ENCODE measurements at regions not wholly inside any gene's neighbourhood (a gene's known extent, or its start where the extent isn't known, plus 50 kb on each side); places are given as distances from the start of the nearest gene placed in this dataset.

GRCh38 chr12:97745406-97746101 lies 282.9 kb downstream of the RMST start:
- POLR2A ChIA-PET, result no interaction called here
- no peak for DNase-seq
- H3K4me1 Mint-ChIP-seq, result no peaks in the 10 kb centered on the region
- H3K27me3 Mint-ChIP-seq, result peaks cover 0 to 6% (median 0%) of the 10 kb centered on the region in 5 donors
- H3K27ac Mint-ChIP-seq, result no peak overlapping the region
- peaks cover 0 to 16% (median 0%) of the 10 kb centered on the region in 9 donors for H3K9me3 Mint-ChIP-seq
- H3K36me3 Mint-ChIP-seq, result no peaks in the 10 kb centered on the region
- no peak overlapping the region for H3K4me3 Mint-ChIP-seq
- ATAC-seq, result no peak

GRCh38 chr12:97748298-97748697 lies 285.7 kb downstream of the RMST start:
- POLR2A ChIA-PET, result no interaction called here
- DNase-seq (no peak), ATAC-seq (no peak)
- Mint-ChIP-seq H3K9me3 (peaks cover 0 to 16% (median 0%) of the 10 kb centered on the region in 9 donors), H3K4me1 (no peaks in the 10 kb centered on the region), H3K36me3 (no peaks in the 10 kb centered on the region), H3K27me3 (peaks cover 0 to 6% (median 0%) of the 10 kb centered on the region in 5 donors), H3K27ac (no peak overlapping the region), H3K4me3 (no peak overlapping the region)

DNA sequence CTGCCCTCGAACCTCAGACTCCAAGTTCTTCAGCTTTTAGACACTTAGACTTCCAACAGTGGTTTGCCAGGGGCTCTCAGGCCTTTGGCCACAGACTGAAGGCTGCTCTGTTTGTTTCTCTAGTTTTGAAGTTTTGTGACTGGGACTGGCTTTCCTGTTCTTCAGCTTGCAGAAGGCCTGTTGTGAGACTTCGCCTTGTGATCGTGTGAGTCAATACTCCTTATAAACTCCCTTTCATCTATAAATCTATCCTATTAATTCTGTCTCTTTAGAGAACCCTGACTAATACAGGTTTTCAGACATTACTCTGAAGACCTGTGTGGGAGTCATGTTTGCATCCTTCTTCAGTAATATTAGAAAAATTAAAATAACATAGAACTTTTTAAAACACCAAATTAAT lies 289.1 kb downstream of the RMST start:
- POLR2A ChIA-PET, result no interaction called here
- no peak overlapping the region for H3K27ac Mint-ChIP-seq
- ATAC-seq, result no peak
- peaks cover 0 to 11% (median 0%) of the 10 kb centered on the region in 9 donors for H3K9me3 Mint-ChIP-seq
- peaks cover 0 to 6% (median 0%) of the 10 kb centered on the region in 5 donors for H3K27me3 Mint-ChIP-seq
- H3K4me1 Mint-ChIP-seq, result no peaks in the 10 kb centered on the region
- DNase-seq, result no peak
- no peak overlapping the region for H3K4me3 Mint-ChIP-seq
- no peaks in the 10 kb centered on the region for H3K36me3 Mint-ChIP-seq

DNA sequence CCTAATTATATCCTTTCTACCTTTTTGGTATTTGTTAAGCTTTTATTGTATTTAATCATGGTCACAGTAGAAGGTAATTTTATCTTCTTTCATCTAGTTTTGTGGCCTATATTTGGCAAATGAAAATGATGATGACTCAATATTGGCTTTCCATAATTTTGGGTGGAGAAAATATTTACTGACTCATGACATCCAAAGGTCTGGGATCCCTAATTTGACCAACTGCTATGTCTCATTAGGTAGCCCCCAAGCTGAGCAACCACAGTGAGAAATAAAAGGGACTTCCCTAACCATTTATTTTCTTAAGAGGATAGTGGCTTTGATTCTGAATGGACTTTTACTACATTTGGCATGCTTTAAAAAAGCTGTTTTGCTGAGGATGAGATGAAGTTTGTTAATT lies 289.5 kb downstream of the RMST start:
- H3K4me3 Mint-ChIP-seq, result no peak overlapping the region
- POLR2A ChIA-PET, result no interaction called here
- H3K27ac Mint-ChIP-seq, result no peak overlapping the region
- no peaks in the 10 kb centered on the region for H3K36me3 Mint-ChIP-seq
- H3K9me3 Mint-ChIP-seq, result peaks cover 0 to 11% (median 0%) of the 10 kb centered on the region in 9 donors
- H3K4me1 Mint-ChIP-seq, result no peaks in the 10 kb centered on the region
- peaks cover 0 to 6% (median 0%) of the 10 kb centered on the region in 5 donors for H3K27me3 Mint-ChIP-seq
- ATAC-seq, result no peak
- no peak for DNase-seq

DNA sequence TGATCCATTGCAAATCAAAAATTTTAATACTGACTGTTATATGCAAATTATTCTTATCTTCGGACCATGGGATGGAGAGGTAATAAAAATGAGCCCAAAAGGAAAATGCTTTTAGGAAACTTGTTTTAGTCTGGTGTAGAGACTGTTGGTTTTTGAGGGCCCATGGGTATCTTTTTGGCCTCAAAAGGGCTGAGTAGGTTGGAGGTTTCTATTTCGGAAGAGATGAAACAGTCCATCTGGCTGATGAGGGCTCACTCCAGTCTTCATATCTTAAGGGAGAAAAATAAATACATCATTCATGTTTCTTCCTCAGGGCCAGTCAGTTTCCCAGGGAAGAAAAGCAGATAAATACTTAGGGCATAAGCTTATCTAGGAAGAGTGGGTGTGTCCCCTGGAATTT lies 290.7 kb downstream of the RMST start:
- ATAC-seq (no peak), DNase-seq (no peak)
- peaks cover 0 to 13% (median 0%) of the 10 kb centered on the region in 9 donors for H3K9me3 Mint-ChIP-seq
- H3K27me3 Mint-ChIP-seq, result no peaks in the 10 kb centered on the region
- no peaks in the 10 kb centered on the region for H3K36me3 Mint-ChIP-seq
- H3K4me3 Mint-ChIP-seq, result no peak overlapping the region
- no peaks in the 10 kb centered on the region for H3K4me1 Mint-ChIP-seq
- H3K27ac Mint-ChIP-seq, result no peak overlapping the region
- POLR2A ChIA-PET, result no interaction called here

DNA sequence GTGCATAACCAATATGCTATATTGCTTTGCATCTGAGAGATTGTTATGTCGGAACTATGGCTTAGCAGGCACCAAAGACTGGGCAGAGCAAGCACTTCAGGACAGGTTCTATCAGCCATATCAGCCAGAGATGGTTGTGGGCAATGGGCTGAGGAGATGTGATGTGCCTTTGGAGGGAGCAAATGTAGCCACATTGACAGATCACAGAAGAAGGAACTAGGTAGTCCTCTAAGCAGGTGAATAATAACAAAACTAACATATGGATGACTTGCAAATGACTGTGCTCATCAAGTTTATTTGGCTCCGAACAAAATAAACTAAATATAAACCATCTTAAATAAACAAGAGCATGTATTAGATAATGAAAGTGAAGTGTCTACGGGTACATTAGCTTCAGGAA lies 291.7 kb downstream of the RMST start:
- no peaks in the 10 kb centered on the region for H3K4me1 Mint-ChIP-seq
- no peaks in the 10 kb centered on the region for H3K27me3 Mint-ChIP-seq
- POLR2A ChIA-PET, result no interaction called here
- no peak overlapping the region for H3K27ac Mint-ChIP-seq
- H3K36me3 Mint-ChIP-seq, result no peaks in the 10 kb centered on the region
- ATAC-seq (no peak), DNase-seq (no peak)
- peaks cover 0 to 13% (median 0%) of the 10 kb centered on the region in 9 donors for H3K9me3 Mint-ChIP-seq
- no peak overlapping the region for H3K4me3 Mint-ChIP-seq

DNA sequence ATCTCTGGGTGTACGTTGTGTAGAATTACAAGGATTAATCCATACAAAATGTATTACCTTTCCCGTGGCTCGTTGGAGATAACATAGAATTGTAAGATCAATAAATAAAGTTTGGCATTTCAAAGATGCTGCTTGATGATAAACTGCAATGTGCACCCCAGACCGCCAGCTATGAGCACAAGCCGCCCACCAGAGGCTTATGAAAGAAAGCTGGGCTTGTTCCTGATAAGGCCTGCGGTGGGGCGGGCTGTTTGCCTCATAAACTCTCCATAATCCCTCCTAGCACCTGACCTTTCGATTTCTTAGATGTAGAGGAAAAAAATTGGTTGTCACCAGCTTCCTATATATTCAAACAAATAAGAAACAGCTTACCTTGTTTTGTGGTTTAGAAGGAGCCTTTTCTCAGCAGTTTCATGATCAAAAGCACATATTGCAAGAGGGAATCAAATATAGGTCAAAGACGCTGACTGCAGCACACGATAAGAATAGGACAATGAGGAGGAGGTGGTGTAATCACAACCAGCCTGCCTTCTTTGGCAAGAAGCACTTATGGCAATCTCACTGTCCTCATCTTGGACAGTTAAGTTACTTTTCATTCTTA lies 293.6 kb downstream of the RMST start:
- Mint-ChIP-seq H3K27me3 (no peaks in the 10 kb centered on the region), H3K4me1 (no peaks in the 10 kb centered on the region), H3K27ac (no peak overlapping the region), H3K4me3 (no peak overlapping the region), H3K36me3 (no peaks in the 10 kb centered on the region), H3K9me3 (peaks cover 0 to 13% (median 0%) of the 10 kb centered on the region in 9 donors)
- no peak for DNase-seq
- POLR2A ChIA-PET, result no interaction called here
- no peak for ATAC-seq

- no peaks in the 10 kb centered on the region for H3K27me3 Mint-ChIP-seq
- no peak for DNase-seq
- H3K4me1 Mint-ChIP-seq, result no peaks in the 10 kb centered on the region
- peaks cover 0 to 13% (median 0%) of the 10 kb centered on the region in 9 donors for H3K9me3 Mint-ChIP-seq
- no peak overlapping the region for H3K4me3 Mint-ChIP-seq
- no peaks in the 10 kb centered on the region for H3K36me3 Mint-ChIP-seq
- no peak for ATAC-seq
- H3K27ac Mint-ChIP-seq, result no peak overlapping the region
- POLR2A ChIA-PET, result no interaction called here
Measured at GRCh38 chr12:97756741-97757140, 294.1 kb downstream of the RMST start.

DNA sequence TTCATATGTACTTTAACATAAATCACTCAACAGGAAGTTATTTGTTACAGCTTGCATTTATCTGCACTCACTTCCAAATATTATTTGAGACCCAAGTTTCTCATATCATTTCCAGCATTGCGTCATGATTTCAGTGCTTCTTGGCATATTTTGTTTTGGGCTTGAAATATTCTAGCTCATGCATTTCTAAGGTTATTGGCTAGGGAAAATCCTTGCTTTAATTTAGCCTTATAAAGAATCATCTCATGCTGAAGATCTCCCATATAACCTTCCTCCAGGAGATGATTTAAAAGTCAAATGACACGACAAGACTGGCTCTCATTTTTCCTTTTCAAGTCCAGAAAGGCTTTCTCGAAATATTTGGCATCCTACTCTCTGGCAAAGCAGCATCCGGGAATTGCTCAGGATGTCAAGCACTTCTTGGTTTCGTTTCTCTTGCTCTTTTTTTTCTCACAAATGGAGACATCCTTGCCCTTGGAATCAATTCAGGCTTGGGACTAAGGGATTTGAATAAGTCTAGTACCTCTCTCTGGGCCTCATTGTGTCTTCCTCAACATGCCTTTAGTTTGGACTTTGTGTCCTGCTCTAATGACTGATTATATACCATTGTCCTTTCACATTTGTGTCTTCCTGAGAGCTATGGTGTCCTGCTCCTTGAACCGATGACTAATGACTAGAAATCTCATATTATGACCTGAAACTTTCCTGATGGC lies 295.0 kb downstream of the RMST start:
- peaks cover 0 to 20% (median 2%) of the 10 kb centered on the region in 9 donors for H3K9me3 Mint-ChIP-seq
- H3K4me1 Mint-ChIP-seq, result no peaks in the 10 kb centered on the region
- no peaks in the 10 kb centered on the region for H3K27me3 Mint-ChIP-seq
- POLR2A ChIA-PET, result no interaction called here
- H3K4me3 Mint-ChIP-seq, result no peak overlapping the region
- no peak for DNase-seq
- no peaks in the 10 kb centered on the region for H3K36me3 Mint-ChIP-seq
- H3K27ac Mint-ChIP-seq, result no peak overlapping the region
- no peak for ATAC-seq

DNA sequence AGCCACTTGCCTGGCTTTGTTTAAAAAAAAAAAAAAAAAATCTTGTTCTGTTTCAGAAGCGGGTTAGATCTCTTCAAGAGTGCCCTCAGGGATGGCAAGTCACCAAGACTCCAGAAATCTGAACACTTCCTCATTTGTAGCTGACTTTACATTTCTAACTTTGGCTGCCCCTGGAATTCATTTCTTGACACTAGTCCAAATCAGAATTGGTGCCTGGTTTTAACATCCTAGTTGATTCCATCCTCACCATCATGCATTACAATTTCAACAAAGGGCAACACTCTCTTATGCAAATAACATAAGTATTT lies 295.5 kb downstream of the RMST start:
- Mint-ChIP-seq H3K4me1 (no peaks in the 10 kb centered on the region), H3K27ac (no peak overlapping the region), H3K4me3 (no peak overlapping the region), H3K27me3 (no peaks in the 10 kb centered on the region), H3K36me3 (no peaks in the 10 kb centered on the region), H3K9me3 (peaks cover 0 to 20% (median 2%) of the 10 kb centered on the region in 9 donors)
- POLR2A ChIA-PET, result no interaction called here
- ATAC-seq (no peak), DNase-seq (no peak)

GRCh38 chr12:97758586-97758985 lies 296.0 kb downstream of the RMST start:
- no peaks in the 10 kb centered on the region for H3K4me1 Mint-ChIP-seq
- ATAC-seq, result no peak
- DNase-seq, result no peak
- no peaks in the 10 kb centered on the region for H3K27me3 Mint-ChIP-seq
- H3K36me3 Mint-ChIP-seq, result no peaks in the 10 kb centered on the region
- POLR2A ChIA-PET, result no interaction called here
- H3K27ac Mint-ChIP-seq, result no peak overlapping the region
- H3K4me3 Mint-ChIP-seq, result no peak overlapping the region
- peaks cover 0 to 20% (median 2%) of the 10 kb centered on the region in 9 donors for H3K9me3 Mint-ChIP-seq

- Mint-ChIP-seq H3K4me1 (no peaks in the 10 kb centered on the region), H3K36me3 (no peaks in the 10 kb centered on the region), H3K27ac (no peak overlapping the region), H3K9me3 (peaks cover 0 to 20% (median 2%) of the 10 kb centered on the region in 9 donors), H3K4me3 (no peak overlapping the region), H3K27me3 (no peaks in the 10 kb centered on the region)
- POLR2A ChIA-PET, result no interaction called here
- ATAC-seq (no peak), DNase-seq (no peak)
Measured at GRCh38 chr12:97760601-97761000, 298.0 kb downstream of the RMST start.

GRCh38 chr12:97763113-97763512 lies 300.5 kb downstream of the RMST start:
- H3K9me3 Mint-ChIP-seq, result peaks cover 0 to 20% (median 1%) of the 10 kb centered on the region in 9 donors
- no peaks in the 10 kb centered on the region for H3K4me1 Mint-ChIP-seq
- H3K27me3 Mint-ChIP-seq, result no peaks in the 10 kb centered on the region
- DNase-seq (no peak), ATAC-seq (no peak)
- no peaks in the 10 kb centered on the region for H3K36me3 Mint-ChIP-seq
- H3K4me3 Mint-ChIP-seq, result no peak overlapping the region
- H3K27ac Mint-ChIP-seq, result no peak overlapping the region
- POLR2A ChIA-PET, result no interaction called here

Data from naive thymus-derived CD8-positive, alpha-beta T cell (primary cell).